A549 (cell line): ENCODE measurements at regions not wholly inside any gene's neighbourhood (a gene's known extent, or its start where the extent isn't known, plus 50 kb on each side); places are given as distances from the start of the nearest gene placed in this dataset.

Experiments used
- BHLHE40 ChIP-seq: IDR thresholded peaks from 2 replicates; pipeline ENCODE4 v1.6.1; 2012; ENCODE audit warnings: low read depth, low read length, inconsistent platforms
- CEBPB ChIP-seq, 2 experiments: fragments of >200 bp in 1 of 2; sonication (Bioruptor Twin) in 1 of 2; formaldehyde crosslinking in 1 of 2; IDR thresholded peaks; 2 replicates each; pipeline ENCODE4 v1.6.1; 2012 to 2016
- EP300 ChIP-seq, 2 experiments: fragments of >200 bp; sonication (Bioruptor Twin); formaldehyde crosslinking; IDR thresholded peaks; 2 replicates in 1 of 2; 3 replicates in 1 of 2; pipeline ENCODE4 v1.6.1; 2016 to 2017
- HDAC2 ChIP-seq: fragments of 200-600 bp; sonication (generic); IDR thresholded peaks from 2 replicates; pipeline ENCODE4 v1.6.1; 2016
- HOXA7 ChIP-seq: fragments of 250-450 bp; sonication (Bioruptor Pico); IDR thresholded peaks from 2 replicates; pipeline ENCODE4 v1.5.0; 2020; ENCODE audit warnings: mild to moderate bottlenecking, moderate library complexity
- KDM1A ChIP-seq: fragments of 200-600 bp; sonication (generic); IDR thresholded peaks from 2 replicates; pipeline ENCODE4 v1.6.1; 2016; ENCODE audit warnings: low read depth, mild to moderate bottlenecking
- POLR2A ChIP-seq: IDR thresholded peaks from 2 replicates; pipeline ENCODE4 v1.6.1; 2012; ENCODE audit warnings: mild to moderate bottlenecking, low read length
- RAD21 ChIP-seq, 2 experiments: fragments of >200 bp in 1 of 2; sonication (Bioruptor Twin) in 1 of 2; formaldehyde crosslinking in 1 of 2; IDR thresholded peaks in 1 of 2; conservative IDR thresholded peaks in 1 of 2; 2 replicates in 1 of 2; 3 replicates in 1 of 2; pipeline ENCODE4 v1.6.1; 2012 to 2018; ENCODE audit warnings: inconsistent platforms in 1 of 2
- RARB ChIP-seq: fragments of 250-450 bp; sonication (Bioruptor Pico); IDR thresholded peaks from 2 replicates; pipeline ENCODE4 v1.8.0; 2021; ENCODE audit warnings: mild to moderate bottlenecking, moderate library complexity
- SREBF2 ChIP-seq: fragments of 450-650 bp; IDR thresholded peaks from 2 replicates; pipeline ENCODE4 v1.6.1; 2014; ENCODE audit warnings: mild to moderate bottlenecking, moderate library complexity
- TF ChIP-seq, protein P1 (sequence below): fragments of 200-600 bp; sonication (generic); IDR thresholded peaks from 2 replicates; pipeline ENCODE4 v1.6.1; 2016; ENCODE audit warnings: antibody characterized with exemption, mild to moderate bottlenecking, moderate library complexity
- TF ChIP-seq, protein P2 (sequence below): fragments of >200 bp; sonication (Bioruptor Twin); formaldehyde crosslinking; IDR thresholded peaks from 3 replicates; pipeline ENCODE4 v1.5.1; 2016
- TF ChIP-seq, protein P3 (sequence below): fragments of >200 bp; sonication (Bioruptor Twin); formaldehyde crosslinking; IDR thresholded peaks from 3 replicates; pipeline ENCODE4 v1.6.1; 2016

DNA sequence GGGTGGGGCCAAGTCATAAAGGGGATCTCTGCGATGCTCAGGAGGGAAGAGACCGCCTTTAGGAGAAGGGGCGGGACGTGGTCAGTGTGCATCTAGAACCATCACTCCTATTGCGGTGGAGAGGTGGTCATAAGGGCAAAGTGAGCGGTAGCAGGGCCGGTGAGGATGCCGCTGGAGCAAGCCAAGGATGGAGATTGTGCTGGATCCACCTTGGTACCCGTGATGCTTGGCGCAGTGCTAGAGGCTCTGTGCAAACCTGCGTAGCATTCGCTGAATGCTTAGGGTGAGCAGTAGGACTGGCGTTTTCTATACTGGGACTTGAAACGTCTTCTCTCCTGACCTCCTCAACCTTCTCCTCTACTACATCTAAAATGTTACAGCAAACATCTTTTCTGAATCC is 294.2 kb downstream of the FGF9 start:
- TF ChIP-seq RAD21 (conservative IDR thresholded peaks at IDR 0.05 in 1 of 2, IDR thresholded peaks at IDR 0.05 in 1 of 2), result no peak
- TF ChIP-seq, protein P1, sequence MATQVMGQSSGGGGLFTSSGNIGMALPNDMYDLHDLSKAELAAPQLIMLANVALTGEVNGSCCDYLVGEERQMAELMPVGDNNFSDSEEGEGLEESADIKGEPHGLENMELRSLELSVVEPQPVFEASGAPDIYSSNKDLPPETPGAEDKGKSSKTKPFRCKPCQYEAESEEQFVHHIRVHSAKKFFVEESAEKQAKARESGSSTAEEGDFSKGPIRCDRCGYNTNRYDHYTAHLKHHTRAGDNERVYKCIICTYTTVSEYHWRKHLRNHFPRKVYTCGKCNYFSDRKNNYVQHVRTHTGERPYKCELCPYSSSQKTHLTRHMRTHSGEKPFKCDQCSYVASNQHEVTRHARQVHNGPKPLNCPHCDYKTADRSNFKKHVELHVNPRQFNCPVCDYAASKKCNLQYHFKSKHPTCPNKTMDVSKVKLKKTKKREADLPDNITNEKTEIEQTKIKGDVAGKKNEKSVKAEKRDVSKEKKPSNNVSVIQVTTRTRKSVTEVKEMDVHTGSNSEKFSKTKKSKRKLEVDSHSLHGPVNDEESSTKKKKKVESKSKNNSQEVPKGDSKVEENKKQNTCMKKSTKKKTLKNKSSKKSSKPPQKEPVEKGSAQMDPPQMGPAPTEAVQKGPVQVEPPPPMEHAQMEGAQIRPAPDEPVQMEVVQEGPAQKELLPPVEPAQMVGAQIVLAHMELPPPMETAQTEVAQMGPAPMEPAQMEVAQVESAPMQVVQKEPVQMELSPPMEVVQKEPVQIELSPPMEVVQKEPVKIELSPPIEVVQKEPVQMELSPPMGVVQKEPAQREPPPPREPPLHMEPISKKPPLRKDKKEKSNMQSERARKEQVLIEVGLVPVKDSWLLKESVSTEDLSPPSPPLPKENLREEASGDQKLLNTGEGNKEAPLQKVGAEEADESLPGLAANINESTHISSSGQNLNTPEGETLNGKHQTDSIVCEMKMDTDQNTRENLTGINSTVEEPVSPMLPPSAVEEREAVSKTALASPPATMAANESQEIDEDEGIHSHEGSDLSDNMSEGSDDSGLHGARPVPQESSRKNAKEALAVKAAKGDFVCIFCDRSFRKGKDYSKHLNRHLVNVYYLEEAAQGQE, result no peak
- TF ChIP-seq, protein P2, sequence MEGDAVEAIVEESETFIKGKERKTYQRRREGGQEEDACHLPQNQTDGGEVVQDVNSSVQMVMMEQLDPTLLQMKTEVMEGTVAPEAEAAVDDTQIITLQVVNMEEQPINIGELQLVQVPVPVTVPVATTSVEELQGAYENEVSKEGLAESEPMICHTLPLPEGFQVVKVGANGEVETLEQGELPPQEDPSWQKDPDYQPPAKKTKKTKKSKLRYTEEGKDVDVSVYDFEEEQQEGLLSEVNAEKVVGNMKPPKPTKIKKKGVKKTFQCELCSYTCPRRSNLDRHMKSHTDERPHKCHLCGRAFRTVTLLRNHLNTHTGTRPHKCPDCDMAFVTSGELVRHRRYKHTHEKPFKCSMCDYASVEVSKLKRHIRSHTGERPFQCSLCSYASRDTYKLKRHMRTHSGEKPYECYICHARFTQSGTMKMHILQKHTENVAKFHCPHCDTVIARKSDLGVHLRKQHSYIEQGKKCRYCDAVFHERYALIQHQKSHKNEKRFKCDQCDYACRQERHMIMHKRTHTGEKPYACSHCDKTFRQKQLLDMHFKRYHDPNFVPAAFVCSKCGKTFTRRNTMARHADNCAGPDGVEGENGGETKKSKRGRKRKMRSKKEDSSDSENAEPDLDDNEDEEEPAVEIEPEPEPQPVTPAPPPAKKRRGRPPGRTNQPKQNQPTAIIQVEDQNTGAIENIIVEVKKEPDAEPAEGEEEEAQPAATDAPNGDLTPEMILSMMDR, result no peak
- TF ChIP-seq POLR2A, result no peak
- no peak for TF ChIP-seq CEBPB (IDR thresholded peaks at IDR 0.05)
- no peak for TF ChIP-seq KDM1A
- TF ChIP-seq, protein P3, sequence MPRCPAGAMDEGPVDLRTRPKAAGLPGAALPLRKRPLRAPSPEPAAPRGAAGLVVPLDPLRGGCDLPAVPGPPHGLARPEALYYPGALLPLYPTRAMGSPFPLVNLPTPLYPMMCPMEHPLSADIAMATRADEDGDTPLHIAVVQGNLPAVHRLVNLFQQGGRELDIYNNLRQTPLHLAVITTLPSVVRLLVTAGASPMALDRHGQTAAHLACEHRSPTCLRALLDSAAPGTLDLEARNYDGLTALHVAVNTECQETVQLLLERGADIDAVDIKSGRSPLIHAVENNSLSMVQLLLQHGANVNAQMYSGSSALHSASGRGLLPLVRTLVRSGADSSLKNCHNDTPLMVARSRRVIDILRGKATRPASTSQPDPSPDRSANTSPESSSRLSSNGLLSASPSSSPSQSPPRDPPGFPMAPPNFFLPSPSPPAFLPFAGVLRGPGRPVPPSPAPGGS, result no peak
- no peak for TF ChIP-seq SREBF2
- TF ChIP-seq BHLHE40, result no peak
- TF ChIP-seq EP300 (IDR thresholded peaks at IDR 0.05), result no peak
- no peak for TF ChIP-seq HDAC2
- TF ChIP-seq HOXA7 (CRISPR knock-in tag), result no peak
- no peak for TF ChIP-seq RARB (CRISPR knock-in tag)
